ENCODE measurements at regions not wholly inside any gene's neighbourhood (a gene's known extent, or its start where the extent isn't known, plus 50 kb on each side); places are given as distances from the start of the nearest gene placed in this dataset.

GRCh38 chr4:11228530-11228929 is 200.2 kb downstream of the HS3ST1 start:
- TF ChIP-seq, protein P1, sequence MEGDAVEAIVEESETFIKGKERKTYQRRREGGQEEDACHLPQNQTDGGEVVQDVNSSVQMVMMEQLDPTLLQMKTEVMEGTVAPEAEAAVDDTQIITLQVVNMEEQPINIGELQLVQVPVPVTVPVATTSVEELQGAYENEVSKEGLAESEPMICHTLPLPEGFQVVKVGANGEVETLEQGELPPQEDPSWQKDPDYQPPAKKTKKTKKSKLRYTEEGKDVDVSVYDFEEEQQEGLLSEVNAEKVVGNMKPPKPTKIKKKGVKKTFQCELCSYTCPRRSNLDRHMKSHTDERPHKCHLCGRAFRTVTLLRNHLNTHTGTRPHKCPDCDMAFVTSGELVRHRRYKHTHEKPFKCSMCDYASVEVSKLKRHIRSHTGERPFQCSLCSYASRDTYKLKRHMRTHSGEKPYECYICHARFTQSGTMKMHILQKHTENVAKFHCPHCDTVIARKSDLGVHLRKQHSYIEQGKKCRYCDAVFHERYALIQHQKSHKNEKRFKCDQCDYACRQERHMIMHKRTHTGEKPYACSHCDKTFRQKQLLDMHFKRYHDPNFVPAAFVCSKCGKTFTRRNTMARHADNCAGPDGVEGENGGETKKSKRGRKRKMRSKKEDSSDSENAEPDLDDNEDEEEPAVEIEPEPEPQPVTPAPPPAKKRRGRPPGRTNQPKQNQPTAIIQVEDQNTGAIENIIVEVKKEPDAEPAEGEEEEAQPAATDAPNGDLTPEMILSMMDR (IDR thresholded peaks at IDR 0.05 in 2 of 3, conservative IDR thresholded peaks at IDR 0.05 in 1 of 3; ENCODE audit: borderline replicate concordance in 1 of 3, insufficient read depth in 1 of 3, low read depth in 2 of 3, low read length in 2 of 3), result no peak
- TF ChIP-seq POLR2AphosphoS5 (IDR thresholded peaks at IDR 0.05; ENCODE audit: low read depth, low read length) (no peak), POLR2A (IDR thresholded peaks at IDR 0.05; ENCODE audit: borderline replicate concordance, extremely low read depth, insufficient read depth, insufficient read length) (no peak), EZH2 (IDR thresholded peaks at IDR 0.05) (no peak)
